Esophagus muscularis mucosa (tissue), 3 donors: ENCODE measurements at regions not wholly inside any gene's neighbourhood (a gene's known extent, or its start where the extent isn't known, plus 50 kb on each side); places are given as distances from the start of the nearest gene placed in this dataset.

Source experiments
- CTCF ChIP-seq, 3 experiments: fragments of 200-600 bp in 2 of 3; fragments of 450-650 bp in 1 of 3; sonication (generic) in 2 of 3; IDR thresholded peaks; one replicate each; pipeline ENCODE4 v1.5.1; 2017 to 2019; ENCODE audit warnings: antibody characterized with exemption in 3 of 3, mild to moderate bottlenecking in 2 of 3, moderate library complexity in 1 of 3
- POLR2AphosphoS5 ChIP-seq, 2 donors: sonication (generic); formaldehyde crosslinking; IDR thresholded peaks; one replicate each; pipeline ENCODE4 v1.6.1; 2017; ENCODE audit warnings: antibody characterized with exemption in 2 of 2

DNA sequence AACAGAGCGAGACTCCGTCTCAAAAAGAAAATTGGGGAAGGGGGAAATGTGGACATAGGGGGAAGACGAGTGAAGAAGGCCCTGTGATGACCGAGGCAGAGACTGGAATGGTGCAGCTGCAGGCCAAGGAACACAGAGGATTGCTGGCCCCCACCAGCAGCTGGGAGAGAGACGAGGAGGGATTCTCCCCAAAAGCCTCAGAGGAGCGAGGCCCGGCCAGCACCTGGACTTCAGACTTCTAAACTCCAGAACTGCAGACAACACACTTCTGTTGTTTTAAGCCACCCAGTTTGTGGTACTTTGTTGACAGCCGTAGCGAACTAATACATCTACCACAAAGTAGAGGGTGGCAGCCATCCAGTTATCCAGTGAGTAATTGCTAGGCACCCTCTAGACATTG, 124.6 kb downstream of the ATPSCKMT start:
- TF ChIP-seq POLR2AphosphoS5 (IDR thresholded peaks at IDR 0.05): no peak
- TF ChIP-seq CTCF (IDR thresholded peaks at IDR 0.05): no peak
